ENCODE measurements at regions not wholly inside any gene's neighbourhood (a gene's known extent, or its start where the extent isn't known, plus 50 kb on each side); places are given as distances from the start of the nearest gene placed in this dataset.
A peak's percentile ranks its signal among the peaks of the same experiment; 100 is the strongest.

DNA sequence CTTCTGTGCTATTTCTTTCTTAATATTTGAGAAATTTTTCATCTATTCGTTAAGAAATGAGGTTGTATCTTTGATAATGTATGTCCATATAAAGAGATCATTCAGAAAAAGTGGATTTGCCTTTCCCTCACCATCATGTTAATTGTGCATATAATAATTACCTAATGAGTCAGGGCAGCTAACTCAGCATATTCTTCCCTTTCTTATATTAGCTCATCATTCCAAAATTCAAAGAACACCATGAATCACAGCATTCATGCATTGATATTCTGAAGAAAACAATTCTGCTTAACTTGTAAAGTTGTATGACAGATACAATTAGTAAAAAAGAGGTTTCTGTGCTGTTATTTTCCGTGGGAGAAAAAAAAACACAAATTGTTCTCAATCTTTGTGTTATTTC lies 630.6 kb downstream of the TLE1 start:
- ChIA-PET CTCF (ENCODE audit: low intra/inter-chr PET ratio, low total read pairs) (no interaction called here), POLR2A (no interaction called here)
- TF ChIP-seq, protein P1, sequence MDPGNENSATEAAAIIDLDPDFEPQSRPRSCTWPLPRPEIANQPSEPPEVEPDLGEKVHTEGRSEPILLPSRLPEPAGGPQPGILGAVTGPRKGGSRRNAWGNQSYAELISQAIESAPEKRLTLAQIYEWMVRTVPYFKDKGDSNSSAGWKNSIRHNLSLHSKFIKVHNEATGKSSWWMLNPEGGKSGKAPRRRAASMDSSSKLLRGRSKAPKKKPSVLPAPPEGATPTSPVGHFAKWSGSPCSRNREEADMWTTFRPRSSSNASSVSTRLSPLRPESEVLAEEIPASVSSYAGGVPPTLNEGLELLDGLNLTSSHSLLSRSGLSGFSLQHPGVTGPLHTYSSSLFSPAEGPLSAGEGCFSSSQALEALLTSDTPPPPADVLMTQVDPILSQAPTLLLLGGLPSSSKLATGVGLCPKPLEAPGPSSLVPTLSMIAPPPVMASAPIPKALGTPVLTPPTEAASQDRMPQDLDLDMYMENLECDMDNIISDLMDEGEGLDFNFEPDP (CRISPR knock-in tag; conservative IDR thresholded peaks at IDR 0.05) = no peak
- TF ChIP-seq MAFK (conservative IDR thresholded peaks at IDR 0.05 in 1 of 2, IDR thresholded peaks at IDR 0.05 in 1 of 2; ENCODE audit: low read length in 2 of 2) (peak; percentile 43 to 67; a peak in 3 of 4 replicates), MAFF (IDR thresholded peaks at IDR 0.05; ENCODE audit: low read depth, low read length) (peak; percentile 48; the same call in 1 of the 2 replicates)
- Histone ChIP-seq H3K4me1 (ENCODE audit: insufficient read depth, low read length) (no peaks in the 10 kb centered on the region), H3K79me2 (ENCODE audit: insufficient read depth, low read length) (no peaks in the 10 kb centered on the region), H3K9me3 (ENCODE audit: low read length) (peaks cover 26% of the 10 kb centered on the region), H2AFZ (ENCODE audit: low read length) (no peak overlapping the region), H3K27ac (ENCODE audit: extremely low read length, insufficient read depth, low read length) (no peak overlapping the region), H3K36me3 (replicated peaks in 1 of 2; ENCODE audit: control insufficient read depth in 1 of 2, insufficient read depth in 2 of 2, low read length in 2 of 2) (no peaks in the 10 kb centered on the region), H3K4me2 (ENCODE audit: low read depth, low read length) (no peak overlapping the region), H3K4me3 (replicated peaks in 1 of 3; ENCODE audit: insufficient read depth in 1 of 3, low read depth in 2 of 3, low read length in 3 of 3) (no peak overlapping the region), H3K27me3 (ENCODE audit: control insufficient read depth in 1 of 2, insufficient read depth in 2 of 2, low read length in 2 of 2) (no peaks in the 10 kb centered on the region), H3K9ac (ENCODE audit: insufficient read depth, low read depth, low read length) (no peak overlapping the region), H4K20me1 (ENCODE audit: insufficient read depth, low read length) (no peaks in the 10 kb centered on the region)
- in situ Hi-C loops (cut with HindIII; ENCODE audit: extremely low pct_ligation_motif_present, low pct_unique_long_range_greater_than_20kb) (no loop called here), intact Hi-C loops (cut with micrococcal nuclease; ENCODE audit: unreplicated experiment) (no loop called here)
- BruUV-seq (replicated peaks) = no TSS peak
- no peak for ATAC-seq
- under 1% methylated on average over 2 of the region's 2 CpGs for WGBS (ENCODE audit: low lambda C conversion rate)
- FAIRE-seq = no peak
- DNase-seq (ENCODE audit: low spot score) = no peak

DNA sequence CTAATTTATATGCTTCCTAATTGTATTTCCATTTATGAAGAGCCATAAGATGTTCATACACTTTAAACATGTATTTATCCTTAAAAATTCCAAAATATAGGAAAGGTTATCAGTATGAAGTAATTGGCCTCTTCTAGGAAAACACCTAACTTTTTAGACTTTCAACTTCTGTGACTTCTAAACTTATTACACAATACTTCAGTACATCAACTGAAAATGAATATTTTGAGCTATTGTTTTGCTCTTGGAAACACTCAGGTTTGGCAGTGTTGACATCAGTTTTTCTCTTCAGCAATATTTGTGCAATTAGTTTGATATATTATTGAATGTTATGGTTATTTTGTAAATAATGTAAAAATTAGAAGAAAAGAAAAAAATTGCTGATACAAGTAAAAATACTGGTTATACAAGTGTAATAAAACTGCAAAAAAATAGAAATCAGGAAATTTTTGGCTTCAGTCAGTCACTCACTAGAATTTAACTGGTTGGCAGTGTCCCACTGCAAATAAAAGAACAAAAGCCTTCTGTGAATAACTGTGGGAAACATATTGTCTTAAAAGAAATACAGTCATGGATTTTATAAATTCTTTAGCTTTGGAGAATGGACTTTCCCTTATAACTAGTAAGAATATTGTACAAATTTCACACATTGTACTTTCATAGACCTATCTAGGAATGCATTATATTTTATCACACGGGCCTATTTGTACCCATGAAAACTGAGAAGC lies 635.9 kb downstream of the TLE1 start:
- in situ Hi-C loops (cut with HindIII; ENCODE audit: extremely low pct_ligation_motif_present, low pct_unique_long_range_greater_than_20kb) = no loop called here
- Histone ChIP-seq H2AFZ (ENCODE audit: low read length) (no peak overlapping the region), H3K4me3 (replicated peaks in 1 of 3; ENCODE audit: insufficient read depth in 1 of 3, low read depth in 2 of 3, low read length in 3 of 3) (no peak overlapping the region), H4K20me1 (ENCODE audit: insufficient read depth, low read length) (no peaks in the 10 kb centered on the region), H3K4me1 (ENCODE audit: insufficient read depth, low read length) (no peaks in the 10 kb centered on the region), H3K9ac (ENCODE audit: insufficient read depth, low read depth, low read length) (no peak overlapping the region), H3K36me3 (replicated peaks in 1 of 2; ENCODE audit: control insufficient read depth in 1 of 2, insufficient read depth in 2 of 2, low read length in 2 of 2) (no peaks in the 10 kb centered on the region), H3K9me3 (ENCODE audit: low read length) (no peaks in the 10 kb centered on the region), H3K4me2 (ENCODE audit: low read depth, low read length) (no peak overlapping the region), H3K27ac (ENCODE audit: extremely low read length, insufficient read depth, low read length) (no peak overlapping the region), H3K79me2 (ENCODE audit: insufficient read depth, low read length) (no peaks in the 10 kb centered on the region), H3K27me3 (ENCODE audit: control insufficient read depth in 1 of 2, insufficient read depth in 2 of 2, low read length in 2 of 2) (no peaks in the 10 kb centered on the region)
- intact Hi-C loops (cut with micrococcal nuclease; ENCODE audit: unreplicated experiment) = no loop called here
- ATAC-seq (no peak), FAIRE-seq (no peak), DNase-seq (ENCODE audit: low spot score) (no peak)
- POLR2A ChIA-PET = no interaction called here
- BruUV-seq (replicated peaks) = no TSS peak
- TF ChIP-seq TP53 (CRISPR knock-in tag; conservative IDR thresholded peaks at IDR 0.05) (no peak), MAFK (conservative IDR thresholded peaks at IDR 0.05 in 1 of 2, IDR thresholded peaks at IDR 0.05 in 1 of 2; ENCODE audit: low read length in 2 of 2) (peak; percentile 30 to 76; a peak in 2 of 4 replicates), ZNF124 (CRISPR knock-in tag; IDR thresholded peaks at IDR 0.05) (no peak), MAFF (IDR thresholded peaks at IDR 0.05; ENCODE audit: low read depth, low read length) (peak; percentile 62; the same call in 1 of the 2 replicates), AGO2 (optimal IDR thresholded peaks at IDR 0.05; ENCODE audit: low read depth, low read length) (no peak), CEBPB (IDR thresholded peaks at IDR 0.05; ENCODE audit: borderline replicate concordance, low read depth, low read length) (peak; percentile 58)
- TF ChIP-seq, protein P2, sequence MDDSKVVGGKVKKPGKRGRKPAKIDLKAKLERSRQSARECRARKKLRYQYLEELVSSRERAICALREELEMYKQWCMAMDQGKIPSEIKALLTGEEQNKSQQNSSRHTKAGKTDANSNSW (CRISPR knock-in tag; IDR thresholded peaks at IDR 0.05; ENCODE audit: borderline replicate concordance) = no peak
- TF ChIP-seq, protein P3, sequence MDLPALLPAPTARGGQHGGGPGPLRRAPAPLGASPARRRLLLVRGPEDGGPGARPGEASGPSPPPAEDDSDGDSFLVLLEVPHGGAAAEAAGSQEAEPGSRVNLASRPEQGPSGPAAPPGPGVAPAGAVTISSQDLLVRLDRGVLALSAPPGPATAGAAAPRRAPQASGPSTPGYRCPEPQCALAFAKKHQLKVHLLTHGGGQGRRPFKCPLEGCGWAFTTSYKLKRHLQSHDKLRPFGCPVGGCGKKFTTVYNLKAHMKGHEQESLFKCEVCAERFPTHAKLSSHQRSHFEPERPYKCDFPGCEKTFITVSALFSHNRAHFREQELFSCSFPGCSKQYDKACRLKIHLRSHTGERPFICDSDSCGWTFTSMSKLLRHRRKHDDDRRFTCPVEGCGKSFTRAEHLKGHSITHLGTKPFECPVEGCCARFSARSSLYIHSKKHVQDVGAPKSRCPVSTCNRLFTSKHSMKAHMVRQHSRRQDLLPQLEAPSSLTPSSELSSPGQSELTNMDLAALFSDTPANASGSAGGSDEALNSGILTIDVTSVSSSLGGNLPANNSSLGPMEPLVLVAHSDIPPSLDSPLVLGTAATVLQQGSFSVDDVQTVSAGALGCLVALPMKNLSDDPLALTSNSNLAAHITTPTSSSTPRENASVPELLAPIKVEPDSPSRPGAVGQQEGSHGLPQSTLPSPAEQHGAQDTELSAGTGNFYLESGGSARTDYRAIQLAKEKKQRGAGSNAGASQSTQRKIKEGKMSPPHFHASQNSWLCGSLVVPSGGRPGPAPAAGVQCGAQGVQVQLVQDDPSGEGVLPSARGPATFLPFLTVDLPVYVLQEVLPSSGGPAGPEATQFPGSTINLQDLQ (CRISPR knock-in tag; IDR thresholded peaks at IDR 0.05) = no peak
- CTCF ChIA-PET (ENCODE audit: low intra/inter-chr PET ratio, low total read pairs) = no interaction called here
- 0% methylated on average over 1 of the region's 1 CpG for WGBS (ENCODE audit: low lambda C conversion rate)
